Naive thymus-derived CD4-positive, alpha-beta T cell (primary cell): ENCODE measurements at regions not wholly inside any gene's neighbourhood (a gene's known extent, or its start where the extent isn't known, plus 50 kb on each side); places are given as distances from the start of the nearest gene placed in this dataset.

Experiments
- ATAC-seq: fragments of 150-1000 bp; cut with Tn5 transposase; 2 replicates; pipeline ENCODE4 v1.10.0; 2021; ENCODE audit warnings: mild to moderate bottlenecking, moderate library complexity
- CTCF ChIA-PET: fragments of 350-600 bp; sonication (Branson Sonifier 250); formaldehyde crosslinking; loops from one replicate; lab custom pipeline; 2021; ENCODE audit warnings: antibody characterized with exemption; lab: Charles Lee
- POLR2A ChIA-PET: fragments of 350-600 bp; sonication (Branson Sonifier 250); formaldehyde crosslinking; loops from one replicate; lab custom pipeline; 2021; ENCODE audit warnings: antibody characterized with exemption, inconsistent platforms; lab: Charles Lee
- DNase-seq, 9 donors: peaks; one replicate each; pipeline versions ENCODE4 v3.0.0 to v3.0.0-alpha.2; 2020 to 2022; ENCODE audit warnings: mixed read lengths in 1 of 9
- H3K27ac ChIP-seq: one replicate; pipeline ENCODE4 v1.7.0; 2013; ENCODE audit warnings: mild to moderate bottlenecking, low read depth, low read length, moderate library complexity
- H3K27me3 ChIP-seq, 2 donors: one replicate each; pipeline ENCODE4 v1.7.0; 2013; ENCODE audit warnings: low read length in 2 of 2, mild to moderate bottlenecking in 2 of 2, moderate library complexity in 2 of 2; ENCODE audit not compliant: control insufficient read depth in 2 of 2, insufficient read depth in 2 of 2
- H3K36me3 ChIP-seq, 3 experiments: 1 replicate in 2 of 3; 2 replicates in 1 of 3; pipeline ENCODE4 v1.7.0; 2013; ENCODE audit warnings: low read length in 3 of 3, mild to moderate bottlenecking in 3 of 3, moderate library complexity in 1 of 3; ENCODE audit not compliant: insufficient read depth in 3 of 3, control insufficient read depth in 2 of 3
- H3K4me1 ChIP-seq, 2 donors: one replicate each; pipeline ENCODE4 v1.7.0; 2013; ENCODE audit warnings: low read length in 2 of 2, mild to moderate bottlenecking in 2 of 2, moderate library complexity in 1 of 2; ENCODE audit not compliant: control insufficient read depth in 2 of 2, insufficient read depth in 2 of 2
- H3K4me3 ChIP-seq: 2 replicates; pipeline ENCODE4 v1.7.0; 2013; ENCODE audit warnings: mild to moderate bottlenecking, low read length
- H3K9me3 ChIP-seq, 3 experiments: 1 replicate in 2 of 3; 2 replicates in 1 of 3; pipeline ENCODE4 v1.7.0; 2013; ENCODE audit warnings: low read length in 3 of 3; ENCODE audit not compliant: control insufficient read depth in 2 of 3
- H3K27ac Mint-ChIP-seq, 9 donors: one replicate each; pipeline ENCODE4 v1.8.0; 2020 to 2022; ENCODE audit warnings: mixed read lengths in 9 of 9, mild to moderate bottlenecking in 8 of 9, moderate library complexity in 5 of 9, inconsistent platforms in 2 of 9
- H3K27me3 Mint-ChIP-seq, 5 donors: one replicate each; pipeline ENCODE4 v1.8.0; 2021 to 2022; ENCODE audit warnings: mixed read lengths in 5 of 5, mild to moderate bottlenecking in 1 of 5
- H3K36me3 Mint-ChIP-seq, 5 donors: one replicate each; pipeline ENCODE4 v1.8.0; 2020 to 2022; ENCODE audit warnings: mixed read lengths in 5 of 5, mild to moderate bottlenecking in 3 of 5, inconsistent platforms in 1 of 5
- H3K4me1 Mint-ChIP-seq, 7 donors: one replicate each; pipeline ENCODE4 v1.8.0; 2020 to 2022; ENCODE audit warnings: mixed read lengths in 7 of 7, mild to moderate bottlenecking in 3 of 7, inconsistent platforms in 1 of 7
- H3K4me3 Mint-ChIP-seq, 10 donors: one replicate each; pipeline ENCODE4 v1.8.0; 2020 to 2022; ENCODE audit warnings: mild to moderate bottlenecking in 10 of 10, mixed read lengths in 10 of 10, moderate library complexity in 6 of 10, inconsistent platforms in 2 of 10
- H3K9me3 Mint-ChIP-seq, 11 donors: one replicate each; pipeline ENCODE4 v1.8.0; 2020 to 2022; ENCODE audit warnings: mixed read lengths in 11 of 11, mild to moderate bottlenecking in 4 of 11, inconsistent platforms in 1 of 11, moderate library complexity in 1 of 11
- intact Hi-C, 2 donors: fragments of 100-400 bp; cut with micrococcal nuclease; formaldehyde crosslinking; loops; one replicate each; pipeline ENCODE4 v1.15.1; 2023

DNA sequence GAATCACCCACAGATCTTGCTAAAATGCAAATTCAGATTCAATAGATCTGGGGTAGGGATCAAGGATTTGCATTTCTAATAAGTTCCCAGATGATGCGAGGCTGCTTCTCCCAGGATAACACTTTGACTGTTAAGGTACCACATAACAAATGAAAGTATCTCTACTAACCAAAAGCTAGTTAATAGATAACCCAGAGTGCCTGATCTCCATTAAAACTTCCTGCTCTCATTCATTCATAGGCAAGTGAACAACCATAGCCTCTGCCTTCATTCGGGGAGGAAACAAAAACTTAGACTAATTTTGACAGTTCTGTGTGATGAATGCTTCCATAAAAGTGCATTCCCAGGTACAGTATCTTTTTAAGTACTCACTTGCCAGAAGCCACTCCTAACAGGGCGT is 265.6 kb upstream of the BTBD3 start:
- no peak for DNase-seq
- H3K27me3 Mint-ChIP-seq, result no peaks in the 10 kb centered on the region
- H3K4me3 Mint-ChIP-seq, result no peak overlapping the region
- Histone ChIP-seq H3K4me3 (no peak overlapping the region), H3K27ac (no peak overlapping the region), H3K9me3 (no peaks in the 10 kb centered on the region), H3K4me1 (no peaks in the 10 kb centered on the region), H3K27me3 (no peaks in the 10 kb centered on the region), H3K36me3 (no peaks in the 10 kb centered on the region)
- ATAC-seq, result no peak
- POLR2A ChIA-PET, result no interaction called here
- H3K9me3 Mint-ChIP-seq, result peaks cover 0 to 19% (median 2%) of the 10 kb centered on the region in 11 donors
- intact Hi-C loops, result no loop called here
- H3K4me1 Mint-ChIP-seq, result no peaks in the 10 kb centered on the region
- no peak overlapping the region for H3K27ac Mint-ChIP-seq
- no peaks in the 10 kb centered on the region for H3K36me3 Mint-ChIP-seq
- CTCF ChIA-PET, result no interaction called here

GRCh38 chr20:11654766-11655165 is 262.9 kb upstream of the BTBD3 start:
- ATAC-seq (no peak), DNase-seq (no peak)
- ChIA-PET CTCF (no interaction called here), POLR2A (no interaction called here)
- Mint-ChIP-seq H3K4me1 (no peaks in the 10 kb centered on the region), H3K4me3 (no peak overlapping the region), H3K9me3 (peaks cover 0 to 25% (median 0%) of the 10 kb centered on the region in 11 donors), H3K36me3 (no peaks in the 10 kb centered on the region), H3K27ac (no peak overlapping the region), H3K27me3 (no peaks in the 10 kb centered on the region)
- Histone ChIP-seq H3K4me1 (no peaks in the 10 kb centered on the region), H3K27me3 (no peaks in the 10 kb centered on the region), H3K4me3 (no peak overlapping the region), H3K36me3 (no peaks in the 10 kb centered on the region), H3K9me3 (no peaks in the 10 kb centered on the region), H3K27ac (no peak overlapping the region)
- intact Hi-C loops, result no loop called here

GRCh38 chr20:11660673-11661072 is 257.0 kb upstream of the BTBD3 start:
- no peaks in the 10 kb centered on the region for H3K27me3 ChIP-seq
- no peaks in the 10 kb centered on the region for H3K36me3 ChIP-seq
- intact Hi-C loops, result no loop called here
- no peaks in the 10 kb centered on the region for H3K27me3 Mint-ChIP-seq
- no peaks in the 10 kb centered on the region for H3K4me1 ChIP-seq
- H3K27ac Mint-ChIP-seq, result no peak overlapping the region
- no peaks in the 10 kb centered on the region for H3K4me1 Mint-ChIP-seq
- H3K4me3 Mint-ChIP-seq, result no peak overlapping the region
- no peaks in the 10 kb centered on the region for H3K36me3 Mint-ChIP-seq
- H3K4me3 ChIP-seq, result no peak overlapping the region
- no peak for ATAC-seq
- H3K9me3 ChIP-seq, result no peaks in the 10 kb centered on the region
- peaks cover 0 to 6% (median 0%) of the 10 kb centered on the region in 11 donors for H3K9me3 Mint-ChIP-seq
- H3K27ac ChIP-seq, result no peak overlapping the region
- no peak for DNase-seq
- ChIA-PET POLR2A (no interaction called here), CTCF (no interaction called here)

DNA sequence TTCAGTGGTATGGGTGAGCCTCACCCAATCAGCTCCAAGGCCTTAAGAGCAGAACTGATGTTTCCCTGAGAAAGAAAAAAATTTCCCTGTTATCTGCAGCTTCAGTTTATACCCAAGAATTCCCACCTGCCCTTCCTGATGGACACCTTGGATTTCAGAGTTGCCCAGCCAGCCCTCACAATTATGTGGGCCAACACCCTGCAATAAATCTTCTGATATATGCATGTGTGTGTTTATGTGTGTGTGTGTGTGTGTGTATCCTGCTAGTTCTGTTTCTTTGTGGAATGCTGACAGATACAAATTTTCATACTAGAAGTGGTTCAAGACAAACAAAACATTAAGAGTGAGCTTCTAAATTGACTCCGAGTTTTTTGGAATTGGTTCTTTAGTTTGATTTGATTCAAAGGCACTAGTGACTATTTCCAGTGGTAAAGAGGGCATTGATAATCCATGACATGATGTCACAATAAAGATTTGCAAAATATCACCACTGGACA is 246.6 kb upstream of the BTBD3 start:
- Histone ChIP-seq H3K4me3 (no peak overlapping the region), H3K27me3 (no peaks in the 10 kb centered on the region), H3K9me3 (no peaks in the 10 kb centered on the region), H3K4me1 (no peaks in the 10 kb centered on the region), H3K36me3 (no peaks in the 10 kb centered on the region), H3K27ac (no peak overlapping the region)
- POLR2A ChIA-PET, result no interaction called here
- H3K9me3 Mint-ChIP-seq, result peaks cover 0 to 10% (median 0%) of the 10 kb centered on the region in 11 donors
- H3K36me3 Mint-ChIP-seq, result no peaks in the 10 kb centered on the region
- H3K27ac Mint-ChIP-seq, result no peak overlapping the region
- no peak overlapping the region for H3K4me3 Mint-ChIP-seq
- ATAC-seq (no peak), DNase-seq (no peak)
- intact Hi-C loops, result no loop called here
- CTCF ChIA-PET, result no interaction called here
- no peaks in the 10 kb centered on the region for H3K4me1 Mint-ChIP-seq
- no peaks in the 10 kb centered on the region for H3K27me3 Mint-ChIP-seq

- Mint-ChIP-seq H3K9me3 (peaks cover 0 to 7% (median 0%) of the 10 kb centered on the region in 11 donors), H3K27ac (no peak overlapping the region), H3K36me3 (no peaks in the 10 kb centered on the region), H3K4me3 (no peak overlapping the region), H3K4me1 (no peaks in the 10 kb centered on the region), H3K27me3 (no peaks in the 10 kb centered on the region)
- intact Hi-C loops, result no loop called here
- H3K9me3 ChIP-seq, result no peaks in the 10 kb centered on the region
- no peak overlapping the region for H3K4me3 ChIP-seq
- DNase-seq, result no peak
- ATAC-seq, result no peak
- CTCF ChIA-PET, result no interaction called here
- H3K36me3 ChIP-seq, result no peaks in the 10 kb centered on the region
- POLR2A ChIA-PET, result no interaction called here
- H3K4me1 ChIP-seq, result no peaks in the 10 kb centered on the region
- no peaks in the 10 kb centered on the region for H3K27me3 ChIP-seq
- H3K27ac ChIP-seq, result no peak overlapping the region
Measured at GRCh38 chr20:11672959-11673358, 244.7 kb upstream of the BTBD3 start.

- Histone ChIP-seq H3K36me3 (no peaks in the 10 kb centered on the region), H3K4me3 (no peak overlapping the region), H3K4me1 (no peaks in the 10 kb centered on the region), H3K27me3 (no peaks in the 10 kb centered on the region), H3K27ac (no peak overlapping the region), H3K9me3 (no peaks in the 10 kb centered on the region)
- peaks cover 0 to 7% (median 0%) of the 10 kb centered on the region in 11 donors for H3K9me3 Mint-ChIP-seq
- H3K4me1 Mint-ChIP-seq, result no peaks in the 10 kb centered on the region
- ChIA-PET POLR2A (no interaction called here), CTCF (no interaction called here)
- no peaks in the 10 kb centered on the region for H3K36me3 Mint-ChIP-seq
- no peak overlapping the region for H3K4me3 Mint-ChIP-seq
- H3K27ac Mint-ChIP-seq, result no peak overlapping the region
- intact Hi-C loops, result loop anchor here in 1 of 2 donors (5.0 kb wide), 1 partner anchor 1431 kb away; no protein-coding TSS in a partner anchor
- H3K27me3 Mint-ChIP-seq, result no peaks in the 10 kb centered on the region
- ATAC-seq, result no peak
- DNase-seq, result no peak
Measured at GRCh38 chr20:11675920-11676629, 241.6 kb upstream of the BTBD3 start.

DNA sequence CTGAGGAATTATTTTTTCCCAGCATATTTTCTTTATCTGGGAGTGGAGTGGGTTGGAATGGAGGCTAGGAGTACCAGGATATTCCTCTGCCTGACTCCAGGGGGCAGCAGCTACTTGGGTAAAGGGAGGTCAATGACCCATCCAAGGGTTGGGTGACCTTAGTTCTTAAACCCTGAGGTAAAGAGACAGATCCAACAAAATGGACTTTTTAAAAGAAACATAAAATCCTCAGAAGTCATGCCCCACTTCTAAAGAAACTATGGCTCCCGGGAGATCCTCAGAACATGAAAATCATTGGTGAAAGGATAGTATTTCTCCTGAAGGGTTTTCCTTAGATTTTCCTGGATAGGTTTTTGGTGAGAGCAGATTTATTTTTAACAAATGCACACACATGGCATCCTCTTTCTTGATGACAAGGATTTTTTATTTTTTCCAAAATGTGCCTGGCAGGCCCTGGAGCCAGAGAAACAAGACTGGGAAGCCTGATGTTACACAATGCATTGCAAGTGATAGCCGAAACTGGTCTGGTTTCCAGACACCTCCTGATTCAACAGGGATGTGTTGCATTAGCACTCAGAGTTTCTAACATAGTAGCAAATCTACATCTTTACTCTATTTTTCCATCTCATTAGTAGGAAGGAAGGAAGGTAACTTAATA is 240.9 kb upstream of the BTBD3 start:
- ChIA-PET POLR2A (no interaction called here), CTCF (no interaction called here)
- no peaks in the 10 kb centered on the region for H3K9me3 ChIP-seq
- no peaks in the 10 kb centered on the region for H3K36me3 ChIP-seq
- H3K4me1 Mint-ChIP-seq, result no peaks in the 10 kb centered on the region
- no peaks in the 10 kb centered on the region for H3K36me3 Mint-ChIP-seq
- H3K4me3 ChIP-seq, result no peak overlapping the region
- H3K27ac ChIP-seq, result no peak overlapping the region
- ATAC-seq (no peak), DNase-seq (no peak)
- H3K27ac Mint-ChIP-seq, result no peak overlapping the region
- H3K4me1 ChIP-seq, result no peaks in the 10 kb centered on the region
- no peaks in the 10 kb centered on the region for H3K27me3 ChIP-seq
- H3K9me3 Mint-ChIP-seq, result peaks cover 0 to 7% (median 0%) of the 10 kb centered on the region in 11 donors
- H3K27me3 Mint-ChIP-seq, result no peaks in the 10 kb centered on the region
- no peak overlapping the region for H3K4me3 Mint-ChIP-seq
- intact Hi-C loops, result loop anchor here in 1 of 2 donors (5.0 kb wide), 1 partner anchor 1431 kb away; no protein-coding TSS in a partner anchor
